ENCODE measurements at regions not wholly inside any gene's neighbourhood (a gene's known extent, or its start where the extent isn't known, plus 50 kb on each side); places are given as distances from the start of the nearest gene placed in this dataset.
A peak's percentile ranks its signal among the peaks of the same experiment; 100 is the strongest.

- Histone ChIP-seq H3K36me3 (no peaks in the 10 kb centered on the region), H3K27ac (peak overlapping the region; percentile 26 to 76 (median 58)), H3K4me1 (peaks cover 0 to 54% (median 31%) of the 10 kb centered on the region in 3 donors), H3K4me3 (no peak overlapping the region), H3K27me3 (no peaks in the 10 kb centered on the region), H3K9me3 (no peaks in the 10 kb centered on the region)
- intact Hi-C loops (cut with DNase I): no loop called here
- TF ChIP-seq CTCF (IDR thresholded peaks at IDR 0.05): no peak
- no peak for TF ChIP-seq POLR2A (IDR thresholded peaks at IDR 0.05)
- DNase-seq: no peak
- 76 to 81% methylated on average over 14 of the region's 14 CpGs for WGBS, 2 donors
These were observed 101.3 kb upstream of the SLC25A33 start for GRCh38 chr1:9437961-9438430.

DNA sequence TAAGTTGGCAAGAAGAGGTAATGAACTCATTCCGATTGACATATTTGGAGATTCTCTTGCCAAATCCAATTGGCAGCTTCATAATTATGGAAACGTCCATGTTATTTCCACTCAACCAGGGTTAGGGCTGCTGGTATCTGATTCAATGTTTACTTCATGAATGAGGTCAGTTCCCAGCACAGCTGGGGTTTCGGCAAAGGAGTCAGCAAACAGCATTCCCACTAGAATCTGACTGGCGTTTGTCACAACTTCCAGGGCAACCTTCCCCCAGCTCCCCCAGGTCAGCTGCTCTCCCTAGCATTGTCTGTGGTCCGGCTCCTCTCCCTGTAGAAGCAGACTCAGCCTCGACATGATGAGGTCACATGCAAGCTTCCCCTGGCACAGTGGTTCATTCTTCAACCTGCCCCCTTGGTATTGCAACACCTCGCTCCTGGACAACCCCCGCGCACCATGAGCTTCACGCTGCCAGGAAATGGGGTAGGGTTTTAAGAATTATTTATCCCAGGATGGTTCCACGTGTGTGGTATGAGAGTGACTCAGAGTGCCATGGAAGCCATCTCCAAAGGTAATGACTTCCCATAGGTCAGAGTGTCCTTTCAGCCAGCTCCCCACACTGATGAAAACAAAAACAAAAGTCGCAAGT, 100.7 kb upstream of the SLC25A33 start:
- no peak overlapping the region for H3K4me3 ChIP-seq
- H3K27ac ChIP-seq: peak overlapping the region; percentile 6 to 76 (median 58)
- peaks cover 0 to 54% (median 31%) of the 10 kb centered on the region in 3 donors for H3K4me1 ChIP-seq
- no peaks in the 10 kb centered on the region for H3K36me3 ChIP-seq
- WGBS, 2 donors: 47 to 48% methylated on average over 7 to 11 of the region's 12 CpGs
- no peaks in the 10 kb centered on the region for H3K27me3 ChIP-seq
- TF ChIP-seq POLR2A (IDR thresholded peaks at IDR 0.05) (no peak), CTCF (IDR thresholded peaks at IDR 0.05) (no peak)
- intact Hi-C loops (cut with DNase I): no loop called here
- DNase-seq: no peak
- H3K9me3 ChIP-seq: no peaks in the 10 kb centered on the region

- no peak for TF ChIP-seq CTCF (IDR thresholded peaks at IDR 0.05)
- TF ChIP-seq POLR2A (IDR thresholded peaks at IDR 0.05): no peak
- WGBS, 2 donors: 68 to 85% methylated on average over 8 to 9 of the region's 9 CpGs
- peaks cover 0 to 61% (median 37%) of the 10 kb centered on the region in 3 donors for H3K4me1 ChIP-seq
- no peaks in the 10 kb centered on the region for H3K9me3 ChIP-seq
- no peak for DNase-seq
- H3K27ac ChIP-seq: peak overlapping the region; percentile 6 to 76 (median 58)
- H3K4me3 ChIP-seq: no peak overlapping the region
- no peaks in the 10 kb centered on the region for H3K36me3 ChIP-seq
- no peaks in the 10 kb centered on the region for H3K27me3 ChIP-seq
- intact Hi-C loops (cut with DNase I): no loop called here
These were observed 100.0 kb upstream of the SLC25A33 start for GRCh38 chr1:9439074-9439761.

GRCh38 chr1:9440261-9440660, 99.0 kb upstream of the SLC25A33 start:
- no peak for TF ChIP-seq CTCF (IDR thresholded peaks at IDR 0.05)
- TF ChIP-seq POLR2A (IDR thresholded peaks at IDR 0.05): no peak
- H3K27ac ChIP-seq: peak overlapping the region in 2 of 4 donors; percentile 50 to 73
- H3K4me3 ChIP-seq: no peak overlapping the region
- peaks cover 0 to 69% (median 37%) of the 10 kb centered on the region in 3 donors for H3K4me1 ChIP-seq
- WGBS, 2 donors: 79 to 91% methylated on average over 7 of the region's 7 CpGs
- no peak for DNase-seq
- intact Hi-C loops (cut with DNase I): no loop called here
- no peaks in the 10 kb centered on the region for H3K36me3 ChIP-seq
- H3K9me3 ChIP-seq: no peaks in the 10 kb centered on the region
- no peaks in the 10 kb centered on the region for H3K27me3 ChIP-seq

- Histone ChIP-seq H3K27ac (peak overlapping the region in 2 of 4 donors; percentile 50 to 66), H3K27me3 (no peaks in the 10 kb centered on the region), H3K4me1 (peaks cover 0 to 69% (median 37%) of the 10 kb centered on the region in 3 donors), H3K36me3 (no peaks in the 10 kb centered on the region), H3K9me3 (no peaks in the 10 kb centered on the region), H3K4me3 (no peak overlapping the region)
- WGBS, 2 donors: 78 to 82% methylated on average over 3 of the region's 3 CpGs
- TF ChIP-seq POLR2A (IDR thresholded peaks at IDR 0.05) (no peak), CTCF (IDR thresholded peaks at IDR 0.05) (no peak)
- DNase-seq: no peak
- intact Hi-C loops (cut with DNase I): no loop called here
These were observed 98.5 kb upstream of the SLC25A33 start for GRCh38 chr1:9440763-9441194.
